Fibroblast of lung (primary cell): ENCODE measurements at regions not wholly inside any gene's neighbourhood (a gene's known extent, or its start where the extent isn't known, plus 50 kb on each side); places are given as distances from the start of the nearest gene placed in this dataset.
A peak's percentile ranks its signal among the peaks of the same experiment; 100 is the strongest.

Source experiments
- DNase-seq, 2 donors: peaks; one replicate each; pipeline versions ENCODE4 v3.0.0 to v3.0.0-alpha.2; 2010; ENCODE audit warnings: low read depth in 2 of 2
- H2AFZ ChIP-seq: 2 replicates; pipeline ENCODE4 v1.5.1; 2012; ENCODE audit warnings: low read length, control low read depth, inconsistent platforms
- H3K27ac ChIP-seq: 2 replicates; pipeline ENCODE4 v1.5.1; 2011; ENCODE audit warnings: low read length, control low read depth; ENCODE audit not compliant: insufficient read depth
- H3K27me3 ChIP-seq: 2 replicates; pipeline ENCODE4 v1.5.1; 2011; ENCODE audit warnings: mild to moderate bottlenecking, low read length; ENCODE audit not compliant: control insufficient read depth, insufficient read depth
- H3K36me3 ChIP-seq: 2 replicates; pipeline ENCODE4 v1.5.1; 2011; ENCODE audit warnings: low read length; ENCODE audit not compliant: control insufficient read depth, insufficient read depth
- H3K4me1 ChIP-seq: 2 replicates; pipeline ENCODE4 v1.5.1; 2011; ENCODE audit warnings: low read length; ENCODE audit not compliant: control insufficient read depth, insufficient read depth; ENCODE audit errors: extremely low read depth
- H3K4me2 ChIP-seq: 2 replicates; pipeline ENCODE4 v1.5.1; 2011; ENCODE audit warnings: low read length, control low read depth; ENCODE audit not compliant: insufficient read depth; ENCODE audit errors: extremely low read depth
- H3K4me3 ChIP-seq, 4 experiments: fragments of 200-600 bp in 1 of 4; sonication (generic) in 1 of 4; replicated peaks in 1 of 4; 2 replicates each; pipeline ENCODE4 v1.5.1; 2011 to 2016; ENCODE audit warnings: low read length in 4 of 4, low read depth in 3 of 4, mild to moderate bottlenecking in 3 of 4, control low read depth in 2 of 4, inconsistent platforms in 1 of 4, mixed read lengths in 1 of 4; ENCODE audit not compliant: insufficient read depth in 1 of 4; ENCODE audit errors: control extremely low read depth in 1 of 4
- H3K79me2 ChIP-seq: 2 replicates; pipeline ENCODE4 v1.5.1; 2012; ENCODE audit warnings: mild to moderate bottlenecking, low read length, inconsistent platforms; ENCODE audit not compliant: control insufficient read depth, insufficient read depth
- H3K9ac ChIP-seq: 2 replicates; pipeline ENCODE4 v1.5.1; 2011; ENCODE audit warnings: mild to moderate bottlenecking, low read length, control low read depth; ENCODE audit not compliant: insufficient read depth
- H3K9me3 ChIP-seq: 2 replicates; pipeline ENCODE4 v1.5.1; 2012; ENCODE audit warnings: low read depth, low read length; ENCODE audit not compliant: control insufficient read depth, insufficient read depth
- H4K20me1 ChIP-seq: 2 replicates; pipeline ENCODE4 v1.5.1; 2011; ENCODE audit warnings: low read length; ENCODE audit not compliant: control insufficient read depth, insufficient read depth; ENCODE audit errors: extremely low read depth
- CTCF ChIP-seq, 2 donors: IDR thresholded peaks in 1 of 2; conservative IDR thresholded peaks in 1 of 2; 1 replicate in 1 of 2; 2 replicates in 1 of 2; pipeline ENCODE4 v1.5.1; 2011 to 2012; ENCODE audit warnings: low read length in 2 of 2, control low read depth in 1 of 2, inconsistent platforms in 1 of 2, low read depth in 1 of 2, mild to moderate bottlenecking in 1 of 2
- EZH2 ChIP-seq: IDR thresholded peaks from 2 replicates; pipeline ENCODE4 v1.5.1; 2012; ENCODE audit warnings: low read length, control low read depth, mild to moderate bottlenecking; ENCODE audit errors: missing control alignments

- TF ChIP-seq CTCF (conservative IDR thresholded peaks at IDR 0.05 in 1 of 2, IDR thresholded peaks at IDR 0.05 in 1 of 2; ENCODE audit: low read depth in 1 of 2, low read length in 2 of 2) (no peak), EZH2 (no peak)
- no peaks in the 10 kb centered on the region for H4K20me1 ChIP-seq
- no peak for DNase-seq
Observed at GRCh38 chr9:6113312-6113711, 97.9 kb upstream of the RANBP6 start.

GRCh38 chr9:6109986-6110385 lies 94.6 kb upstream of the RANBP6 start:
- no peak overlapping the region for H3K27ac ChIP-seq
- DNase-seq: peak in 1 of 2 donors; percentile 9

More at GRCh38 chr9:6113312-6113711, 97.9 kb upstream of the RANBP6 start:
- Histone ChIP-seq H3K4me3 (no peak overlapping the region), H3K27me3 (no peaks in the 10 kb centered on the region), H3K4me2 (no peak overlapping the region), H3K4me1 (no peaks in the 10 kb centered on the region), H2AFZ (no peak overlapping the region), H3K36me3 (no peaks in the 10 kb centered on the region), H3K9ac (no peak overlapping the region), H3K9me3 (no peaks in the 10 kb centered on the region), H3K79me2 (no peaks in the 10 kb centered on the region), H3K27ac (no peak overlapping the region)

GRCh38 chr9:6109571-6109970 lies 94.1 kb upstream of the RANBP6 start:
- Histone ChIP-seq H3K9ac (no peak overlapping the region), H3K36me3 (no peaks in the 10 kb centered on the region), H3K27ac (no peak overlapping the region), H3K9me3 (no peaks in the 10 kb centered on the region), H3K4me1 (no peaks in the 10 kb centered on the region), H3K4me3 (no peak overlapping the region), H3K27me3 (no peaks in the 10 kb centered on the region), H3K79me2 (no peaks in the 10 kb centered on the region), H2AFZ (no peak overlapping the region), H3K4me2 (no peak overlapping the region), H4K20me1 (no peaks in the 10 kb centered on the region)
- no peak for TF ChIP-seq EZH2
- TF ChIP-seq CTCF (conservative IDR thresholded peaks at IDR 0.05 in 1 of 2, IDR thresholded peaks at IDR 0.05 in 1 of 2; ENCODE audit: low read depth in 1 of 2, low read length in 2 of 2): no peak
- no peak for DNase-seq

More at GRCh38 chr9:6109986-6110385, 94.6 kb upstream of the RANBP6 start:
- Histone ChIP-seq H2AFZ (no peak overlapping the region), H3K4me1 (no peaks in the 10 kb centered on the region), H3K9ac (no peak overlapping the region), H3K4me2 (no peak overlapping the region), H3K9me3 (no peaks in the 10 kb centered on the region), H3K79me2 (no peaks in the 10 kb centered on the region), H3K36me3 (no peaks in the 10 kb centered on the region), H3K4me3 (no peak overlapping the region), H4K20me1 (no peaks in the 10 kb centered on the region), H3K27me3 (no peaks in the 10 kb centered on the region)
- no peak for TF ChIP-seq EZH2
- TF ChIP-seq CTCF (conservative IDR thresholded peaks at IDR 0.05 in 1 of 2, IDR thresholded peaks at IDR 0.05 in 1 of 2; ENCODE audit: low read depth in 1 of 2, low read length in 2 of 2): no peak
